Naive thymus-derived CD4-positive, alpha-beta T cell (primary cell): ENCODE measurements at regions not wholly inside any gene's neighbourhood (a gene's known extent, or its start where the extent isn't known, plus 50 kb on each side); places are given as distances from the start of the nearest gene placed in this dataset.

ENCODE experiments used
- ATAC-seq: fragments of 150-1000 bp; cut with Tn5 transposase; 2 replicates; pipeline ENCODE4 v1.10.0; 2021; ENCODE audit warnings: mild to moderate bottlenecking, moderate library complexity
- CTCF ChIA-PET: fragments of 350-600 bp; sonication (Branson Sonifier 250); formaldehyde crosslinking; loops from one replicate; lab custom pipeline; 2021; ENCODE audit warnings: antibody characterized with exemption; lab: Charles Lee
- POLR2A ChIA-PET: fragments of 350-600 bp; sonication (Branson Sonifier 250); formaldehyde crosslinking; loops from one replicate; lab custom pipeline; 2021; ENCODE audit warnings: antibody characterized with exemption, inconsistent platforms; lab: Charles Lee
- DNase-seq, 9 donors: peaks; one replicate each; pipeline versions ENCODE4 v3.0.0 to v3.0.0-alpha.2; 2020 to 2022; ENCODE audit warnings: mixed read lengths in 1 of 9
- H3K27ac ChIP-seq: one replicate; pipeline ENCODE4 v1.7.0; 2013; ENCODE audit warnings: mild to moderate bottlenecking, low read depth, low read length, moderate library complexity
- H3K27me3 ChIP-seq, 2 donors: one replicate each; pipeline ENCODE4 v1.7.0; 2013; ENCODE audit warnings: low read length in 2 of 2, mild to moderate bottlenecking in 2 of 2, moderate library complexity in 2 of 2; ENCODE audit not compliant: control insufficient read depth in 2 of 2, insufficient read depth in 2 of 2
- H3K36me3 ChIP-seq, 3 experiments: 1 replicate in 2 of 3; 2 replicates in 1 of 3; pipeline ENCODE4 v1.7.0; 2013; ENCODE audit warnings: low read length in 3 of 3, mild to moderate bottlenecking in 3 of 3, moderate library complexity in 1 of 3; ENCODE audit not compliant: insufficient read depth in 3 of 3, control insufficient read depth in 2 of 3
- H3K4me1 ChIP-seq, 2 donors: one replicate each; pipeline ENCODE4 v1.7.0; 2013; ENCODE audit warnings: low read length in 2 of 2, mild to moderate bottlenecking in 2 of 2, moderate library complexity in 1 of 2; ENCODE audit not compliant: control insufficient read depth in 2 of 2, insufficient read depth in 2 of 2
- H3K4me3 ChIP-seq: 2 replicates; pipeline ENCODE4 v1.7.0; 2013; ENCODE audit warnings: mild to moderate bottlenecking, low read length
- H3K9me3 ChIP-seq, 3 experiments: 1 replicate in 2 of 3; 2 replicates in 1 of 3; pipeline ENCODE4 v1.7.0; 2013; ENCODE audit warnings: low read length in 3 of 3; ENCODE audit not compliant: control insufficient read depth in 2 of 3
- H3K27ac Mint-ChIP-seq, 9 donors: one replicate each; pipeline ENCODE4 v1.8.0; 2020 to 2022; ENCODE audit warnings: mixed read lengths in 9 of 9, mild to moderate bottlenecking in 8 of 9, moderate library complexity in 5 of 9, inconsistent platforms in 2 of 9
- H3K27me3 Mint-ChIP-seq, 5 donors: one replicate each; pipeline ENCODE4 v1.8.0; 2021 to 2022; ENCODE audit warnings: mixed read lengths in 5 of 5, mild to moderate bottlenecking in 1 of 5
- H3K36me3 Mint-ChIP-seq, 5 donors: one replicate each; pipeline ENCODE4 v1.8.0; 2020 to 2022; ENCODE audit warnings: mixed read lengths in 5 of 5, mild to moderate bottlenecking in 3 of 5, inconsistent platforms in 1 of 5
- H3K4me1 Mint-ChIP-seq, 7 donors: one replicate each; pipeline ENCODE4 v1.8.0; 2020 to 2022; ENCODE audit warnings: mixed read lengths in 7 of 7, mild to moderate bottlenecking in 3 of 7, inconsistent platforms in 1 of 7
- H3K4me3 Mint-ChIP-seq, 10 donors: one replicate each; pipeline ENCODE4 v1.8.0; 2020 to 2022; ENCODE audit warnings: mild to moderate bottlenecking in 10 of 10, mixed read lengths in 10 of 10, moderate library complexity in 6 of 10, inconsistent platforms in 2 of 10
- H3K9me3 Mint-ChIP-seq, 11 donors: one replicate each; pipeline ENCODE4 v1.8.0; 2020 to 2022; ENCODE audit warnings: mixed read lengths in 11 of 11, mild to moderate bottlenecking in 4 of 11, inconsistent platforms in 1 of 11, moderate library complexity in 1 of 11
- intact Hi-C, 2 donors: fragments of 100-400 bp; cut with micrococcal nuclease; formaldehyde crosslinking; loops; one replicate each; pipeline ENCODE4 v1.15.1; 2023

DNA sequence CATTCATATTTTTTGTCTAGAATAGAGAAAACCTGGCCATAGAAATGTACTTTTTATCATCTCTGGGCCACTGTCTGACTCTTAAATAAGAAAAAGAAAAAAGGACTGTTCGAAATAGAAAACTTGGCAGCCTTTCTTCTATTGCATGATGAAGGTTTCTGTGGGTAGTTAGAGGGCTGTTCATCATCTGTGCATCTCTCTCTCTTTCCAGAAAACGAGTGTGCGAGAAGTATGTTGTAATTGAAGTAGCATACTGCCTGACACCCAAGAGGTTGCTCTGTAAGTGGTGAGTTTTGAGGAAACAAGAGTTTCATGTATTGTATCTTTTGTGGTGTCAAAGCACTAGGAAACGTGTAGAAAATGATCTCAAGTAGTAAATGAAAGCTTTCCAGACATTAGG is 343.2 kb upstream of the TMEM229A start:
- Histone ChIP-seq H3K27me3 (no peaks in the 10 kb centered on the region), H3K4me3 (no peak overlapping the region), H3K4me1 (no peaks in the 10 kb centered on the region), H3K9me3 (no peaks in the 10 kb centered on the region), H3K36me3 (no peaks in the 10 kb centered on the region), H3K27ac (no peak overlapping the region)
- H3K4me1 Mint-ChIP-seq: no peaks in the 10 kb centered on the region
- ChIA-PET CTCF (no interaction called here), POLR2A (no interaction called here)
- ATAC-seq (no peak), DNase-seq (no peak)
- intact Hi-C loops: loop anchor here in 1 of 2 donors (10.0 kb wide), 1 partner anchor 729 kb away; no protein-coding TSS in a partner anchor
- no peaks in the 10 kb centered on the region for H3K36me3 Mint-ChIP-seq
- H3K9me3 Mint-ChIP-seq: peaks cover 0 to 8% (median 0%) of the 10 kb centered on the region in 11 donors
- H3K4me3 Mint-ChIP-seq: no peak overlapping the region
- H3K27me3 Mint-ChIP-seq: no peaks in the 10 kb centered on the region
- H3K27ac Mint-ChIP-seq: no peak overlapping the region

DNA sequence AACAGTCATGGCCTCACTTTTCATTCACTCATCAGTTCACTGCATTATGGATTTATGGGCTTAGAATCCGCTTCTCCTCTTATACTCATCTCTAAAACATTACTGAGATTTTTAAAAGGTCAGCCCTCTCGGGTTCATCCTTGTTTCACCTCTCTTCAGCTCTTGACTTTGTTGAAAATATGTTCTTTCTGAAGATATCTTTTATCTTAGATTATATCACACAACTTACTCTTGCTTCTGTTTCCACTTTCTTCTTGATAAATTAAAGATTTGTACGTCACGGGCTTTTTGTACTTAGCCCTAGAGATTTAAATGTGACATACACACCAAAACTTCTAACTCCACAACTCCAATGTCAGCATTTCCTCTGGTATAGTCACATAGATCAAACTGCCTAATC is 342.5 kb upstream of the TMEM229A start:
- ChIA-PET CTCF (no interaction called here), POLR2A (no interaction called here)
- DNase-seq: no peak
- Mint-ChIP-seq H3K4me1 (no peaks in the 10 kb centered on the region), H3K27ac (no peak overlapping the region), H3K9me3 (peaks cover 0 to 8% (median 0%) of the 10 kb centered on the region in 11 donors), H3K27me3 (no peaks in the 10 kb centered on the region), H3K36me3 (no peaks in the 10 kb centered on the region), H3K4me3 (no peak overlapping the region)
- Histone ChIP-seq H3K27me3 (no peaks in the 10 kb centered on the region), H3K4me3 (no peak overlapping the region), H3K27ac (no peak overlapping the region), H3K4me1 (no peaks in the 10 kb centered on the region), H3K36me3 (no peaks in the 10 kb centered on the region), H3K9me3 (no peaks in the 10 kb centered on the region)
- intact Hi-C loops: loop anchor here in 1 of 2 donors (10.0 kb wide), 1 partner anchor 729 kb away; no protein-coding TSS in a partner anchor
- no peak for ATAC-seq

DNA sequence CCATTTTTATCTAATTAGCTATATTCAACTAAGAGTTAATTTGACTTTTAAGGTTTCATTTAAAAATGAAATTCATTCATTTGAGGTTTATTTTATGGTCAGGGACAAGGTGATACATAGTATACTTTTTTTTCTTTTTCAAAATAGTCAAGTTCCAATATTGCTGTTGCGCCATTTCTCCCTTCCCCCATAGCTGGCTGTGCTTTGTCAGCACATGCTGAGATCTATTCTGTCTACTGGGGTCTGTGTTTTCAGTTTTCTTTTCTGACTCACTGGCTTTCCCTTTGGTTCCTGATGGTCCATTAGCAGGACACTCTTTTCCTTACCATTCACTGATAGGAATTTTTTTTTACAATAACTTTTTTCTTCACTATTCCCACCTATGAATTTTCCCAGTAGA is 336.4 kb upstream of the TMEM229A start:
- Mint-ChIP-seq H3K27ac (no peak overlapping the region), H3K4me3 (no peak overlapping the region), H3K36me3 (peaks cover 0 to 5% (median 0%) of the 10 kb centered on the region in 5 donors), H3K9me3 (peaks cover 0 to 11% (median 5%) of the 10 kb centered on the region in 11 donors), H3K27me3 (no peaks in the 10 kb centered on the region), H3K4me1 (no peaks in the 10 kb centered on the region)
- H3K4me1 ChIP-seq: no peaks in the 10 kb centered on the region
- POLR2A ChIA-PET: no interaction called here
- H3K9me3 ChIP-seq: no peaks in the 10 kb centered on the region
- intact Hi-C loops: no loop called here
- ATAC-seq: no peak
- no peak overlapping the region for H3K4me3 ChIP-seq
- no peak for DNase-seq
- CTCF ChIA-PET: no interaction called here
- no peak overlapping the region for H3K27ac ChIP-seq
- H3K36me3 ChIP-seq: no peaks in the 10 kb centered on the region
- no peaks in the 10 kb centered on the region for H3K27me3 ChIP-seq

DNA sequence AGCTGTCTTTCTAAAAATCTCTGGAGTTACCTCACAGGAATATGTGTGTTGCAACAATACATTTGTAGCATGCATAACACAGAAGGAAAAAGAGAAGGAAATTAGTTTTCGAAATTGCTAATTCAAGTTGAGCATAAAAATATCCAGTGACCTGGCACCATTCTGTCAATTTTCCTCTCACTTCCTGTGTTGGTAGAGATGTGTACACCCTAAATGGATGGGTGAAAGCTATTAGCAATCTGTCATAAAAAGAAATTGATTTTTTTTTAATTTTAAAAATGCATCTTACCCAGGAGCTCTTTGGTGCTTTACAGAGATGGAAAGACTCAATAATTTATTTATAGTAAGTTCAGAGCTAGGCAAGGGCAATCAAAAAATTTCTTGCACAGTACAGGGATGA is 333.3 kb upstream of the TMEM229A start:
- H3K4me3 Mint-ChIP-seq: no peak overlapping the region
- no peaks in the 10 kb centered on the region for H3K4me1 Mint-ChIP-seq
- H3K27me3 Mint-ChIP-seq: no peaks in the 10 kb centered on the region
- Histone ChIP-seq H3K4me1 (no peaks in the 10 kb centered on the region), H3K4me3 (no peak overlapping the region), H3K9me3 (no peaks in the 10 kb centered on the region), H3K27ac (no peak overlapping the region), H3K27me3 (no peaks in the 10 kb centered on the region), H3K36me3 (no peaks in the 10 kb centered on the region)
- intact Hi-C loops: no loop called here
- no peak overlapping the region for H3K27ac Mint-ChIP-seq
- DNase-seq: no peak
- H3K9me3 Mint-ChIP-seq: peaks cover 0 to 35% (median 9%) of the 10 kb centered on the region in 11 donors
- H3K36me3 Mint-ChIP-seq: peaks cover 0 to 5% (median 0%) of the 10 kb centered on the region in 5 donors
- POLR2A ChIA-PET: no interaction called here
- ATAC-seq: no peak
- CTCF ChIA-PET: no interaction called here

DNA sequence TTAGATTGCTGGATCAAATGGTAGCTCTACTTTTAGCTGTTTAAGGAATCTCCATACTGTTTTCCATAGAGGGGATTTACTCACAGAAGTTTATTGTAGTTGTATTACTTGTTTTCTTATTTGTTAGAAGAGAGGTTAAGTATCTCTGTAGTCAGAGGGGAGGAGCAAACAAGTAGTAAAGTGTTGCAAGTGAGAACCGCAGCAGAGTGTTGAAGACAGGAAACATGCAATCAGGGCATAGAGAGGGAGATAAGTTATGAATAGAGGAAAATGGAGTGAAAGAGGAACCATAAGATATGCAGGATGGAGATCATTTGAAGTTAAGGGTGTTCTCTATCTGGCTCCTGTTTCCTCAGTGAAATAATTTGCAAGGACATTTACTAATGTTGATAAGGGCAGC is 331.4 kb upstream of the TMEM229A start:
- ChIA-PET POLR2A (no interaction called here), CTCF (no interaction called here)
- Histone ChIP-seq H3K27me3 (no peaks in the 10 kb centered on the region), H3K4me3 (no peak overlapping the region), H3K4me1 (no peaks in the 10 kb centered on the region), H3K36me3 (no peaks in the 10 kb centered on the region), H3K9me3 (no peaks in the 10 kb centered on the region), H3K27ac (no peak overlapping the region)
- ATAC-seq: no peak
- H3K4me3 Mint-ChIP-seq: no peak overlapping the region
- intact Hi-C loops: no loop called here
- H3K9me3 Mint-ChIP-seq: peaks cover 0 to 34% (median 10%) of the 10 kb centered on the region in 11 donors
- no peaks in the 10 kb centered on the region for H3K27me3 Mint-ChIP-seq
- H3K27ac Mint-ChIP-seq: no peak overlapping the region
- no peak for DNase-seq
- H3K4me1 Mint-ChIP-seq: no peaks in the 10 kb centered on the region
- peaks cover 0 to 5% (median 0%) of the 10 kb centered on the region in 5 donors for H3K36me3 Mint-ChIP-seq

DNA sequence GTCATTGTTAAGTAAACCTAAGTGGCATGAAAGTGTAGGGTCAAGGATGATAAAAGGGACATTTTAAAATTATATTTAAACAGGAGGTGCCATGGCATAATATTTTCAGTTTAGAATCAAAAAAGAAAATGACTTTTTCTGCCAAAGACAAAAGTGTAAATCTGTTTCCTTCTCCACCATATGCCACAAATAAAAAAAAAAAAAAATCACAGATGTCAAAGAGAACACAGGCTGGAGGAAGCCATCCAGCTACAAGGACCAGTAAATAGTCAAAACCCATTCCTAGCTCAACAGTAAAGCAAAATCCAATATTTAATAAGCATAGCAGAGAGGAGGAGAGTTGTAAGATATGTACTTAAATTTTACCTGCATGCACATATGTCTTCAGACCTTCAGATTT is 321.3 kb upstream of the TMEM229A start:
- ChIA-PET POLR2A (interaction anchor here (0.6 kb wide), 1 partner anchor 27 kb away, joined by 5 read pairs; no protein-coding TSS in a partner anchor), CTCF (no interaction called here)
- H3K27me3 ChIP-seq: no peaks in the 10 kb centered on the region
- H3K4me3 ChIP-seq: no peak overlapping the region
- intact Hi-C loops: no loop called here
- Mint-ChIP-seq H3K4me3 (no peak overlapping the region), H3K9me3 (peaks cover 0 to 8% (median 2%) of the 10 kb centered on the region in 11 donors), H3K27ac (no peak overlapping the region), H3K36me3 (no peaks in the 10 kb centered on the region), H3K4me1 (no peaks in the 10 kb centered on the region), H3K27me3 (no peaks in the 10 kb centered on the region)
- no peaks in the 10 kb centered on the region for H3K4me1 ChIP-seq
- ATAC-seq: no peak
- no peak overlapping the region for H3K27ac ChIP-seq
- H3K36me3 ChIP-seq: no peaks in the 10 kb centered on the region
- no peaks in the 10 kb centered on the region for H3K9me3 ChIP-seq
- DNase-seq: no peak

DNA sequence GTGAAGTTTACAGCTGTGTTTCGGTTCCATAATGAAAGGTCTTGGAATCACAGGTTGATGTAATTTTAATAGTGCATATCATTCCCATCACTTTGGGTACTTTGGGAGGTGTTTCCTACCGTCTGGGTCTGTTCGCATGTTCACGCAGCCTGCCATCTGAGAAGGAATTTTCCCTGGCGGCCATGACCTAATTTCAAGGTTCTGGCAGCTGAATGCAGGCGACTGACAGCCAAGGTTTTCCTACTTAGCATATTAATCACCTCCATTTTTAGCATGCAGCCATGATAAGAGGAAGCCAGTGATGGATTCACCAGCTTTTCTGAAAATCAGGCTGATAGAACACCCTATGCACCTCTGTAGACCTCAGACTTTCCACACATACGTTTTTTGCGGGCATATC is 319.1 kb upstream of the TMEM229A start:
- DNase-seq (no peak), ATAC-seq (no peak)
- Mint-ChIP-seq H3K36me3 (peaks cover 0 to 4% (median 0%) of the 10 kb centered on the region in 5 donors), H3K9me3 (peaks cover 0 to 11% (median 5%) of the 10 kb centered on the region in 11 donors), H3K27me3 (no peaks in the 10 kb centered on the region), H3K4me1 (no peaks in the 10 kb centered on the region), H3K27ac (no peak overlapping the region), H3K4me3 (no peak overlapping the region)
- no peaks in the 10 kb centered on the region for H3K4me1 ChIP-seq
- ChIA-PET CTCF (no interaction called here), POLR2A (no interaction called here)
- no peaks in the 10 kb centered on the region for H3K27me3 ChIP-seq
- H3K4me3 ChIP-seq: no peak overlapping the region
- H3K9me3 ChIP-seq: no peaks in the 10 kb centered on the region
- no peaks in the 10 kb centered on the region for H3K36me3 ChIP-seq
- no peak overlapping the region for H3K27ac ChIP-seq
- intact Hi-C loops: no loop called here
